Lung (tissue), 11 donors: ENCODE measurements at regions not wholly inside any gene's neighbourhood (a gene's known extent, or its start where the extent isn't known, plus 50 kb on each side); places are given as distances from the start of the nearest gene placed in this dataset.

Source experiments
- ATAC-seq: fragments of 200-7000 bp; cut with Tn5 transposase; one replicate; pipeline ENCODE4 v1.9.1; 2020; ENCODE audit warnings: moderate number of reproducible peaks; ENCODE audit not compliant: insufficient read depth, low FRiP score
- DNase-seq, 3 donors: peaks; one replicate each; pipeline ENCODE4 v3.0.0-alpha.2; 2013 to 2017
- H3K27ac ChIP-seq, 2 donors: one replicate each; pipeline ENCODE4 v1.5.1; 2013; ENCODE audit warnings: mild to moderate bottlenecking in 2 of 2, moderate library complexity in 2 of 2, control low read depth in 1 of 2, inconsistent platforms in 1 of 2, low read depth in 1 of 2, low read length in 1 of 2
- H3K27me3 ChIP-seq, 3 donors: one replicate each; pipeline ENCODE4 v1.5.1; 2013; ENCODE audit warnings: low read length in 2 of 3; ENCODE audit not compliant: control insufficient read depth in 3 of 3, insufficient read depth in 3 of 3
- H3K36me3 ChIP-seq, 4 donors: one replicate each; pipeline ENCODE4 v1.5.1; 2013; ENCODE audit warnings: low read length in 4 of 4, mild to moderate bottlenecking in 1 of 4, moderate library complexity in 1 of 4; ENCODE audit not compliant: control insufficient read depth in 4 of 4, insufficient read depth in 4 of 4
- H3K4me1 ChIP-seq, 5 donors: one replicate each; pipeline ENCODE4 v1.5.1; 2013; ENCODE audit warnings: low read length in 5 of 5, mild to moderate bottlenecking in 2 of 5, moderate library complexity in 1 of 5; ENCODE audit not compliant: control insufficient read depth in 5 of 5, insufficient read depth in 5 of 5
- H3K4me3 ChIP-seq: one replicate; pipeline ENCODE4 v1.5.1; 2013; ENCODE audit warnings: mild to moderate bottlenecking, control low read depth, moderate library complexity
- H3K9ac ChIP-seq, 2 donors: one replicate each; pipeline ENCODE4 v1.5.1; 2013; ENCODE audit warnings: low read length in 2 of 2, control low read depth in 1 of 2; ENCODE audit not compliant: insufficient read depth in 1 of 2
- H3K9me3 ChIP-seq, 4 donors: one replicate each; pipeline ENCODE4 v1.5.1; 2013; ENCODE audit warnings: low read length in 3 of 4, mild to moderate bottlenecking in 1 of 4, moderate library complexity in 1 of 4; ENCODE audit not compliant: control insufficient read depth in 4 of 4, insufficient read depth in 3 of 4
- WGBS, 2 donors: extraction: QIAGEN DNeasy Blood & Tissue Kit; methylation state at CpG; one replicate each; pipeline ENCODE4 v1.1.7; 2013; 5-methylcytosine and 5-hydroxymethylcytosine counted together
- TF ChIP-seq, protein P1 (sequence below): IDR thresholded peaks from 2 replicates; pipeline ENCODE4 v1.5.1; 2012; ENCODE audit warnings: mild to moderate bottlenecking; ENCODE audit errors: control extremely low read depth, extremely low read depth
- donor health status: control.
- donor health status: control.
- donor health status: Bipolar disorder and iron deficiency.
- donor health status: healthy.
- donor health status: DM: yes; HTN: yes; CAD: no.

GRCh38 chr2:8278709-8279354 is 403.0 kb upstream of the ID2 start:
- no peak overlapping the region for H3K4me3 ChIP-seq
- no peaks in the 10 kb centered on the region for H3K36me3 ChIP-seq
- H3K27ac ChIP-seq: no peak overlapping the region
- WGBS, 2 donors: 88 to 93% methylated on average over 10 of the region's 10 CpGs
- peaks cover 0 to 8% (median 0%) of the 10 kb centered on the region in 5 donors for H3K4me1 ChIP-seq
- TF ChIP-seq, protein P1, sequence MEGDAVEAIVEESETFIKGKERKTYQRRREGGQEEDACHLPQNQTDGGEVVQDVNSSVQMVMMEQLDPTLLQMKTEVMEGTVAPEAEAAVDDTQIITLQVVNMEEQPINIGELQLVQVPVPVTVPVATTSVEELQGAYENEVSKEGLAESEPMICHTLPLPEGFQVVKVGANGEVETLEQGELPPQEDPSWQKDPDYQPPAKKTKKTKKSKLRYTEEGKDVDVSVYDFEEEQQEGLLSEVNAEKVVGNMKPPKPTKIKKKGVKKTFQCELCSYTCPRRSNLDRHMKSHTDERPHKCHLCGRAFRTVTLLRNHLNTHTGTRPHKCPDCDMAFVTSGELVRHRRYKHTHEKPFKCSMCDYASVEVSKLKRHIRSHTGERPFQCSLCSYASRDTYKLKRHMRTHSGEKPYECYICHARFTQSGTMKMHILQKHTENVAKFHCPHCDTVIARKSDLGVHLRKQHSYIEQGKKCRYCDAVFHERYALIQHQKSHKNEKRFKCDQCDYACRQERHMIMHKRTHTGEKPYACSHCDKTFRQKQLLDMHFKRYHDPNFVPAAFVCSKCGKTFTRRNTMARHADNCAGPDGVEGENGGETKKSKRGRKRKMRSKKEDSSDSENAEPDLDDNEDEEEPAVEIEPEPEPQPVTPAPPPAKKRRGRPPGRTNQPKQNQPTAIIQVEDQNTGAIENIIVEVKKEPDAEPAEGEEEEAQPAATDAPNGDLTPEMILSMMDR: no peak
- no peak overlapping the region for H3K9ac ChIP-seq
- ATAC-seq (no peak), DNase-seq (no peak)
- no peaks in the 10 kb centered on the region for H3K27me3 ChIP-seq
- H3K9me3 ChIP-seq: no peaks in the 10 kb centered on the region

DNA sequence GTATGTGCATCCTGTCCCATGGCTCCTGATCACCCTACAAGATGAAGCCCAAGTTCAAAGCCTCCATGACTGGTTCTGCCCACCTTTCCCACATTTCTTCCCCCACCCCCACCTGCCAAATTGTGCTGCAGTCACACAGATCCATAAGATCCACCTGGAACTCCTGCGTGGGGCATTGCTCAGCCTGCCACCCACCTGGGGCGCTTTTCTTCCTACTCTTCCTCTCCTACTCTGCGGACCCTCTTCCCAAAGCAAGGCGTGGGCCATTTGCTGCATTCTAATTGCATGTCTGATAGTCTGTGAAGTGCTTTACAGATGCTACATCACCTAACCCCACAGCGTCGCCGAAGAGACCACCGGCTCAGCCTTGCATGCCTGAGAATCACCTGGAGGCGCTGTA is 402.4 kb upstream of the ID2 start:
- H3K9me3 ChIP-seq: no peaks in the 10 kb centered on the region
- H3K27me3 ChIP-seq: no peaks in the 10 kb centered on the region
- no peak for DNase-seq
- TF ChIP-seq, protein P1: no peak
- no peak overlapping the region for H3K27ac ChIP-seq
- peaks cover 0 to 8% (median 0%) of the 10 kb centered on the region in 5 donors for H3K4me1 ChIP-seq
- no peak for ATAC-seq
- no peak overlapping the region for H3K9ac ChIP-seq
- H3K36me3 ChIP-seq: no peaks in the 10 kb centered on the region
- 98% methylated on average over 9 of the region's 9 CpGs for WGBS, 2 donors
- H3K4me3 ChIP-seq: no peak overlapping the region

- TF ChIP-seq, protein P1: no peak
- WGBS, 2 donors: 87 to 94% methylated on average over 4 of the region's 4 CpGs
- no peak overlapping the region for H3K27ac ChIP-seq
These were observed 400.6 kb upstream of the ID2 start for GRCh38 chr2:8281234-8281633.

More at GRCh38 chr2:8281234-8281633, 400.6 kb upstream of the ID2 start:
- Histone ChIP-seq H3K4me3 (no peak overlapping the region), H3K9ac (no peak overlapping the region), H3K27me3 (no peaks in the 10 kb centered on the region), H3K9me3 (no peaks in the 10 kb centered on the region), H3K4me1 (peaks cover 0 to 8% (median 0%) of the 10 kb centered on the region in 5 donors), H3K36me3 (no peaks in the 10 kb centered on the region)
- DNase-seq: no peak
- no peak for ATAC-seq
